CD4-positive, alpha-beta T cell treated with Interleukin-10 for 1 hour (primary cell): ENCODE measurements at regions not wholly inside any gene's neighbourhood (a gene's known extent, or its start where the extent isn't known, plus 50 kb on each side); places are given as distances from the start of the nearest gene placed in this dataset.
"Not testable (repeated sequence)": the region's sequence is repeated elsewhere in the genome, so short reads cannot be mapped to it uniquely, and the experiment has no call there.

Experiments
- DNase-seq: peaks from one replicate; pipeline ENCODE4 v3.0.0-alpha.2; 2020

DNA sequence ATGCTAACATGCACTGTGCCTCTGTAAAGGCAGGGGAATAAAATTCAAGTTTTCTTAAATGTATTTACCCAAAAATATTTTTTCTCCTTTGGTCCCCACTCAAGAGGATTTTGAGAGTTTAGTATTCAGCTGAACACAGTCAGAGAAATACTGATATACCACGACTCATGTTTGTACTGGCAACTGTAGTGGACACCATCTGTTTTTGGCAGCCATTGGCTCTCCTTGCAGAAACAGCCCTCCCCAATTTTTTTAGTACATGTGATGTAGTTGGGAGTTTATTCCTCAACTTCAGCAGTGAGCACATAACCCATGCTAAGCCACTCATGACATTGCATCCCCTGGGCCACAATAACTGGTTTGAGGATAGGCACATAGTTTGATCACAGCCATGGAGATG, 154.8 kb upstream of the POU3F1 start:
- DNase-seq = no peak

DNA sequence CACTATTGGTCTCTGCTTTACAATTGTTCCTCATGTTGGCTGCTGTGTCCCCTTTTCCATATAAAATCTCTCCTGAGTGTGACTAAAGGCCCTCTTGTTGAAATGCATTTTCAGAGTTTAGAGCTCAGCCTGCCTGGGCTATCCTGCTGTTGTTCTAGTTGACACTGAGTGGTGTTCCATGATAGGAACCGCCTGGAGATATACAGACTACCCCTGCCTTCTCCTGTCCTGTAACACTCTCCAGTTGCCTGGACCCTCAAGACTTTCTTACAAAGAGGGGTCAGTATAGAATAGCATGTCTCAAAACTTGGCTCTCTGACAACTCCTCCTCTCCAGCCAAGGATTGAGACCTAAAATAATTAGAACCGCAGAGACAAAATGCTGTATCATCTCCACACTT, 152.0 kb upstream of the POU3F1 start:
- no peak for DNase-seq

DNA sequence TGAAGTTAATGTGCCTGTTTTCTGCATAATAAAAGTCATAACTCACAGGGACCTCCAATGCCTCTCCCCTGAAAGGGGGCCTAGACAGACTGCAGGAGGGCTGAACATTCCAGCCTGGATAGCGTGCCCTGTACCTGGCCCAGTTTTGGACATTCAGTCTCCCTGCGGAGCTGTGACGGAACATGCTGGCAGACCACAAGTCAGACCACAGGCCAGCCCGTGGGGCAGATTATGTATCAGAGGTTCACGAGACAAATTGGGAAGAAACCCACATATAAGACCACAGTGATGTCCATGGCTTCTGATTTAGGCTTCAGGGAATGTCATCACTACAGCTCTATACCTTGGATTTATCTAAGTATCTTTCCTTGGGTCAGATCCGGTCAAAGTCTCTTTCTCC, 151.5 kb upstream of the POU3F1 start:
- DNase-seq = no peak

DNA sequence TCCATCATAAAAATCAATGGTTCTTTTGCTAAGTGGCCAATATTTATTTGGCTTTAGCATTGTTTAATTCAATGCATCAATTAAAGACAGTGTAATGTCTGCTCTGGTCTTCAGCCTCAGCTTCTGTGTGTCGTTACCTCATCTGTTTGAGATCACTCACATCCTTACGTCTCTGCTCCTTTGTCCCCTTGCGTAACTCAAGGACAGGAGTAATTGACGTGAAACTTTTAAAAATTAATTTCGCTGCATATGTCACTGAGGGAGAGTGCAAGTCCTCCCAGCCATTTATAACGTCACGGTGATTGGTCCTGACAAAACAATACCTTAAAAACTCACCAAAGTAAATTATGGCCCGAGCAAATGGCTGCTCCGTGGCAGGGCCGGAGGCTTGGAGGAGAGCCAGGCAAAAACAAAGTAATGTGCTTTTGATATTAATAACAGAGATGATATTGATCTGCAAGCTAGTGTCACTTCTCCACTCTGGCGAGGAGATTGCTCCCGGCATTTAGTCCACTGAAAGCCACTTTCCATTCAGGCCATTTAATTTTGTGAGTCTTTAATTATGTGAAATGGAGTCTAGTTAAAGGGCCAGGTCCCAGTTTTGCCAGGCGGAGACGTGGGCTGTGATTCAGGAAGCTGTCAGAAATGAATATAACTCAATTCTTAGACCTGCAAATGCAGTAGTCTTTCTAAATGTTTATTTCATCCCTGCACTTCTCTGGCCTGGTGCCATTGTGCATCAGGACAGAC, 150.9 kb upstream of the POU3F1 start:
- no peak for DNase-seq

DNA sequence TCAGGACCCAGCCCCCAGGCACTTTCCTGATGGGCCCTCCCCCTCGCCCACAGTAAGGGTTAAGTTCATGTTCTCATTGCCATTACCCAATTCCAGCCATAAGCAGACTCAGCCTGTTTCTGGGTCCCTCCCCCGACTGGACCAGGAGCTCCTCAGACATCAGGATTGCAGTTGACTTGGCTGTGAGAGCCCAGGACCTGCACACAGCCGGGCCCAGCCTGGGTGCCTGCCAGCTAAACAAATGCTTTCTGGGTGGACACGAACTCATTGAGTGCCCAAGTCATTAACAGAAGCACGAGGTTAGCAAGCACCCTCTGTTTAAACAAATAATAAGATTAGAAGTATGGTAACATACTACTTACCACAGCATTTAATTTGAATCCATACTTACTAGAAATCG, 147.9 kb upstream of the POU3F1 start:
- DNase-seq = no peak

DNA sequence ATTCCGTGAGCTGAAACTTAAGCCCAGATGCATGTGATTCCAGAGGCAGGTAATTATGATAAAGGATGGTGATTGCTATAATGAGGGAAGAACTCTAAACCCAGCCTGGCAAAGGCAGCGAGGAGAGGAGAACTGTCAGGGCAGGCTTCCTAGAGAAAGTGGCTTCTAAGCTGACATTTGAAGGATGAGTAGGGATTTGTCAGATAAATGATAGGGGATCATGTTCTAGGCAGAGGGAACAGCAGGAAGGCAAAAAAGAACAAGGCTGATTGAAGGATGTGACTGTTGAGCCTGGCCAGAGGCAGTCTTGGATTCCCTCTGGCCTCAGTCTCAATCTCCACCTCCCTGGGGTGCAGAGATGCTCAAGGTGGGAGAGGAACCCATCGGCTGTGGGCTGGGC, 146.4 kb upstream of the POU3F1 start:
- no peak for DNase-seq

DNA sequence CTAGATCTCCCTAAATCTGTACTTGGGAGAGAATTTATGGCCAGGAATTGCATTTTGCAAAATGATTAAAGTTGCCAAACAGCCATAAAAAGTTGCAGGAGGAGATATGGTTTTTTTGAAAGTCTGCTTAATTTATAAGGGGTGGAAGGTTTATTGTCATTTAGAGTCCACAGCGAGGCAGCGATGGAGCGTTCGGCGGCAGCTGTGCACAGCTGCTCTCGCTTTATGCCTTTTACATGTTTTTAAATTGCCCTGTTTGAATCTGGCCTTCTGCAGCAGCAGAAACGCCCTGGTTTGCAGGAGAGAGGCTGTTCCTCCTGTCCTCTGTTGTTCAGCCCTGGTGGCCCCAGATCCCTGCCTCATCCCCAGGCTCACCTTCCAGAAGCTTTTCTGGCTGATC, 144.9 kb upstream of the POU3F1 start:
- DNase-seq = no peak

DNA sequence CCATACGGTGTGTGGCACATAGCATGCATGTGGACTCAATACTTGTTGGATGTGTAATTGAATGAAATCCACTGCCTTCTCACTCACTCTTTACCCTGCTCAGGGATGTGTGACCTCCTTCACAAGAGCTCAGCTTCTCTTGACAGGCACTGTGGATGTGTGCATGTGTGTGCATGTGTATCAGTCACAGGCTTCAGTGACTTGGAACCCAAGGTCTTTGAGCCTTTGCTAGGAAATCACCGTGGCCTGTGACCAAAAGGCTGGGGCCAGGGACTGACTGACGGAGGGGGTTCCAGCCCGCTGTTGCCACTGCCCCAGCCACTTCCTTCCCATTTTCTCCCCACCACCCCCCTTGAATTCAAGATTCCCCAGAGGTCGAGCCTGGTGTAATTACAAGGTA, 144.4 kb upstream of the POU3F1 start:
- DNase-seq = no peak

DNA sequence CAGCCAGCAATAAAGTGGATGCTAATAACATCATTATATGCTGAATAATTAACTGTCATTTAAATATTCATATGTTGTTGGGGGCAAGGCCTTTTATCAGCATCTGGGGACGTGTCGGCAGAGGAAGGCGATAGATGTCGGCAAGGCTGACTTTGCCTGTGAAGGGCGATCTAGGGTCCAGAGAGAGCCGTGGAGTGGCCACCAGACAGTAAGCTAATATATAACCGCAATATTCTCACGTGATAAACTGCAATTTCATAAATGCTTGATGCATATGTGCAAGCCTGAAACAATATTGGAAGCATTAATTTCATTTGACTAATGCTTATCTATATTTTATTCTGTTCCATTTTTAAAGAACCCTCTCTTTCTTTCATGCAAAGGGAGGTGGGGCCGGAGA, 141.0 kb upstream of the POU3F1 start:
- DNase-seq = no peak

DNA sequence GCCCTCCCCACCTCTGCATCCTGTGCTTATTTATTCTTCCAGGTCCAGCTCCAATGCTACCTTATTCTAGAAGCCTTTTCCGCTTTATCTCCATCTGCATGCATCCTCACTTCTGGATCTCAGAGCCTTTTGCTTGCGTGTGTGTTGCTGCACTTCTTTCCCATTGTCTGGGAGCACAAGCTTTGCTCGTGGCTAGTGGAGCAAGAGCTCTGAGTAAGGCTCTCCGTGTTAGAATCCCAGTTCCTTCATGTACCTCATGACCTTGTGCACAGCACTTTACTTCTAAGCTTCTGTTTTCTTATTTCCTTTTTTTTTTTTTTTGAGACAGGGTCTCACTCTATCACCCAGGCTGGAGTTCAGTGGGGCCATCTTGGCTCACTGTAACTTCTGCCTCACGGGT, 140.0 kb upstream of the POU3F1 start:
- DNase-seq = no peak

DNA sequence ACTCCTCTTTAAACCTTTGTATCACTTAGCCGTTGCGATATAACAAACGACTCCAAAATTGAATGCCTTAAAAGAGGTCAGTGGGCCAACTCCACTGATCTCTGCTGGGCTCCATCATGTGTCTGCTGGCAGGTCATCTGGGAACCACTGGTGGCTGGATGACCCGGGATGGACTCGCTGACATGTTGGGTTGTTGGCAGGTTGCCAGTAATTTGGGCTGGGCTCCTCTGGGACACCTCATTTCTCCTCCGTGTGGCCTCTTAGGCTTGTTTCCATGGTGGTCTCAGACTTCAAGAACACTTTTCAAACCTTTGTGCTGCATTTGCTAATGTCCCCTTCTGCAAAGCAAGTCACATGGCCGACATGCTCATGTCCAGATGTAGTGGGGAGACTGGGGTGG, 139.3 kb upstream of the POU3F1 start:
- no peak for DNase-seq

DNA sequence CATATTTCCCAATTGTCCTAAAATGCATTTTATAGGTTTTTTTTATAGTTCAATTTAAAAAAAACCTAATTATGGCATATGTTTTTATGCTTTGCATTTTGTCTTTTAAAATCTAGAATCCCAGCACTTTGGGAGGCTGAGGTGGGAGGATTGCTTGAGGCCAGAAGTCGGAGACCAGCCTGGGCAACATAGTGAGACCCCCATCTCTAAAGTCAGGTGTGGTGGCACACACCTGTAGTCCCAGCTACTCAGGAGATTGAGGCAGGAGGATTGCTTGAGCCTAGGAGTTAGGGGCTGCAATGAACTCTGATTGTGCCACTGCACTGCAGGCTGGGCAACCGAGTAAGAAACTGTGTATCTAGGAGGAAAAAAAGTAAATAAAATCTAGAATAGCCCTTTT, 137.2 kb upstream of the POU3F1 start:
- DNase-seq = no peak

DNA sequence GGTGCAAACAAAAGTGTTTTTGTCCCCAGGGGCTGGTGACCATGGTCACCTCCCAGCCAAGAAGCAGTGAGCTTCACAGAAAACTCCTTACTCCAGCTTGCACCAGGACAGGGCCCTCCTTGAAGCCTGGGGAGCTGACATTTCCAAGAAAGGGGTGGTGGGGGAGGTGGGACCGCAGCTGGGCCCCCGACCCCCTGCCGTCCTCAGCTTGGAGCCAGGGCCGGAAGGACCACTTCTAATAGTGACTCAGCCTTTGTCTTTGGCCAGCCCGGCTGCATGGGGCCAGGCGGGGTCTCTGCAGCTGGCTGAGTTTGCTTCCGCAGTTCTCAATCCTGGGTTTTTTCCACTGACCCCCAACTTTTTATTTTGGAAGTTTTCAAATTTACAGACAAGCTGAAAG, 136.5 kb upstream of the POU3F1 start:
- DNase-seq = no peak

DNA sequence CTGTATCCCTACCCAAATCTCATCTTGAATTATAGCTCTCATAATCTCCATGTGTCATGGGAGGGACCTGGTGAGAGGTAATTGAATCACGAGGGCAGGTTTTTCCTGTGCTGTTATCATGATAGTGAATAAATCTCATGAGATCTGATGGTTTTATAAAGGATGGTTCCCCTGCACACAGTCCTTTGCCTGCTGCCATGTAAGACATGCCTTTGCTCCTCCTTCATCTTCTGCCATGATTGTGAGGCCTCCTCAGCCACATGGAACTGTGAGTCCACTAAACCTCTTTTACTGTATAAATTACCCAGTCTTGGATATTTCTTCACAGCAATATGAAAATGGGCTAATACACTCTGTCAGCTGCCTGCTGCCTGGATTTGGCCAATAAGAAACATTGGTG, 133.8 kb upstream of the POU3F1 start:
- DNase-seq = not testable (repeated sequence)

DNA sequence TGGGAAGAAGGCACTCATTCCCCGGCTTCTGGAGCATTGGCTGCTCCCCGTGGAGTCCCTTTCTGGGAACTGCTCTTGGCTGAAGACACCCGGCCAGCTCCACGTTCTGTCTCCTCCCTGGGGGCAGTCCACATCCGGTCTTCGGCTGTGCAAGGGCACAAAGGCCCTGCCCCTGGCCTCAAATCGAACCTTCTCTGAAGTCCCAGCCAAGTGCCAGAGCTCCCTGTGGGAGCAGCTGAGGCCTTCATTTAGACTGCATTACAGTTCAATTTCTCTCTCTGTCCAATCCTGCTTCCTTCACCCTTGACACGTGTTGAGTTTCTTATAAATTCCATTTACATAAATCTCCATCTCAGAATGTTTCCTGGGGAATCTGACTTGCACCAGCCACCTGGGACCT, 132.9 kb upstream of the POU3F1 start:
- DNase-seq = no peak

DNA sequence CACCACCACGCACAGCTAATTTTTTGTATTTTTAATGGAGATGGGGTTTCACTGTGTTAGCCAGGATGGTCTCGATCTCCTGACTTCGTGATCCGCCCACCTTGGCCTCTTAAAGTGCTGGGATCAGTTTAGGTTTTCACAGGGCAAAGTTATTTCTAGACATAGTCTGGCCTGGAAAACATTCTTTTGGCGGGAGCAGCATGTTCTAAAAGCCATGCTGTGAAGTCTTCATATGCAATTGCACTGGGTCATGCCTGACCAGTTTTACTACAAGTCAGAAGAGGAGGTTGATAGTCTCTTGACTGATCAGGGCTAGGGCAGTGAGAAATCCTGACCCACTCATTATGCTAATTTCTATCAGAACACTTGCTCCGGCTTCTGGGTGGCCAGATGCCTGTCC, 131.6 kb upstream of the POU3F1 start:
- DNase-seq = no peak

DNA sequence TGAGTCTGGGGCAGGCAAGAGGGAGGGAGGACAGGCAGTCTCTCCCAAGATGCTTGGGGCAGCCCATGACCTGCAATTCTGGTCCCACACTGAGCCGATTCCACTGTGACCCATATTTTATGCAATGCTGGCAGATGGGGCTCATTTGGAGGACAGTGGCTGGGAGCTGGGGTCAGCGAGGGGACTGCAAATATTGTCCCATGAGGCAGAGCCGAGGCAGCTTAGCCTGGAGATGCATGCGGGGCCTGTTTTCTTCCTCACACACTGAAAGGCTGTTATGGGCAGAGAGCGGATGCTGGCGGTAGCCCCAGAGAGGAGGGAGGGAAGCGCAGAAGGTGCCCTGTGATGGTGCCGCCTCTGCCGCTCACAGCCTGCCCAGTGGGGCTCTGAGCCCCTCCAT, 128.5 kb upstream of the POU3F1 start:
- DNase-seq = no peak

DNA sequence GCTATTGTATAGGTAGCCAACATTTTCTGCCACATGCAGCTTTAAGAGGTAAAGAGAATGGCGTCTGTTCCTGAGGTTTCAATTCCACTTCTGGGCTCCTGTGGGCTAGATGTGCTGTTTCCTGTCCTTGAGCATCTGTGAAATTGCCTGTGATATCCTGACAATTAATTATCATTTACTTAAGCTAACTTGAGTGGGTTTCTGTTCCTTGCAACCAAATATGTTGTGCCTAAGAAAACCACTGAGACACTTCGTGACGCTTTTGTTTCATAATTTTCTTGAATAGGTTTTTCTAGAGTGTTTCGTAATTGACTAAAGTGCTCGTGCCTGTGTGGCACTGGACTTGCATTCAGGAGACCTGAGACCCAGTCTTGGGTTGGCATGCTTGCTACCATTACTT, 127.3 kb upstream of the POU3F1 start:
- no peak for DNase-seq

DNA sequence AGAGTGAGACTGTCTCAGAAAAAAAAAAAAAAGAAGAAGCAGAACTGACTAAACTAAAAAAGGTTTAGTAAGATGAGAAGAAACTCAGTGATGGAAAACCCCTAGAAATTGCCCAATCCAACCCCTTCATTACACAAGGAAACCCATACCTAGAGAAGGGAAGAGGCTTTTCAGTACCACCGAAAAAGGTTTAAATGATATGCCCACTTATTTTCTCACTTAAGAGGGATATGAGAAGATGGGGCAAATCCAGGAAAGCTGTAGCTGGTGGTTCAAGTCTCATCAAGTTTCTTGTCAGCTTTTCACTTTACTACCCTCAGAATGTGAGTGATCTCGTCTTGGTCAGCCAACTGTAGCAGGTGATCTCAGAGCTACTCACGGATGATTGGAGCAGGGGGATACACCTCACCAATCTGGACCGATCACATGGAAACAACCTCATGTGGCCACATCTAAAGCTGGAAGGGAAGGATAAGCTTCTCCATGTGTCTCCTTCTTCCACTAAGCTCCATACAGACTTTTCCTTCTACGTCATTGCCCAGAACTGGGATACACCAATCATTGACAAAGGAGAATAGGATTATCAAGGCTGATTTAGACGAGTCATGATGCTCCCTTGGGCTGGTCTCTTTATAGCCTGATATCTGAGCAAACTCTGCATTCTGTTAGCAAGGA, 126.7 kb upstream of the POU3F1 start:
- peak; percentile 4 for DNase-seq

DNA sequence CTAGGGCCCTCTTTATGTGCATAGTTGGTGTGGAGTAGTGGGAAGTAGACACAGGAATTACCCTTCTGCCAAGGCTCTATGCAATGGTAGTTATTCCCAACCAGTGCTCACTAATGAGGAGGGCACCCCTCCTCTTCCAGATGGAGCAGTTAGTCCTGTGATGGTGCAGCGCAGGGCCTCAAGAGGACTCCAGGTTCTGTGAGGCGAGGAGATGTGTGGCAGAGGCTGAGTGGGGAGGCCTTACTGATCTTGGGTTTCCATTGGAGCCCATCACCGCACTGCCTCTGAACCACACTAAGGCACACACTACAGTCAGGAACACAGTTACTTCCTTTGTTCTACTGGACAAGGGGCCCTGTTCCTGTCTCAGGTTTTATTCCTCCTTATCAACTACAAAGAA, 122.5 kb upstream of the POU3F1 start:
- DNase-seq = no peak

DNA sequence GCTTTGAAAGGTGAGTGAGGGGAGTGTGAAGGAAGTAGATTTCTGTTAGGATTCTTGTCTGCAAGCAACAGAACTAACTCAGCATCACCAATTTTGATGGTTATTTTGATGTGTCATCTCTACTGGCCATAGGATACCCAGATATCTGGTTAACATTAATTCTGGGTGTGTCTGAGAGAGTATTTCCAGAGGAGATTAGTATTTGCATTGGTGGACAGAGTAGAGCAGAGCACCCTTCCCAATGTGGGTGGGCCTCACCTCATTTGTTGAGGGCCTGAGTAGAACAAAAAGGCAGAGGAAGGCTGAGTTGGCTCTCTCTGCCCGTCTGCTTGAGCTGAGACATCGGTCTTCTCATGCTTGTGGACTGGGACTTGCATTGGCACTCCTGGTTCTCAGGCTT, 121.8 kb upstream of the POU3F1 start:
- no peak for DNase-seq

DNA sequence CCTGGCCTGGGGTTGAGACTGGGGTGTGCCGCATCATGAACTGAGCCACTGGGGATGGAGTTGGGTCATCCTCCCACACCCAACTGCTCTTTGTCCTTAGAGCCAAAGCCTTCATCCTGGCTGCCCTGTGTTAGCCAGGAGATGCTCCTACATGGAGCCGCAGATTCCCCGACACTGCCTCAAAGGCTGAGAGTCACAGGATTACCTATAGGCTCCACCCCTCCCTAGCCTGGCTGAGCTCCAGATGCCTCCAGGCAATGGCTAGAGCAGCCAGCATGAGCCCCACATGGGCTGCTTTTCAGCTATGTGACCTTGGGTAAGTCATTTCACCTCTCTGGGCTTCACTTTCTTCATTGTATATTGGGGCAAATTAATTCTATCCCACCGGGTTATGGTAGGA, 119.9 kb upstream of the POU3F1 start:
- no peak for DNase-seq

DNA sequence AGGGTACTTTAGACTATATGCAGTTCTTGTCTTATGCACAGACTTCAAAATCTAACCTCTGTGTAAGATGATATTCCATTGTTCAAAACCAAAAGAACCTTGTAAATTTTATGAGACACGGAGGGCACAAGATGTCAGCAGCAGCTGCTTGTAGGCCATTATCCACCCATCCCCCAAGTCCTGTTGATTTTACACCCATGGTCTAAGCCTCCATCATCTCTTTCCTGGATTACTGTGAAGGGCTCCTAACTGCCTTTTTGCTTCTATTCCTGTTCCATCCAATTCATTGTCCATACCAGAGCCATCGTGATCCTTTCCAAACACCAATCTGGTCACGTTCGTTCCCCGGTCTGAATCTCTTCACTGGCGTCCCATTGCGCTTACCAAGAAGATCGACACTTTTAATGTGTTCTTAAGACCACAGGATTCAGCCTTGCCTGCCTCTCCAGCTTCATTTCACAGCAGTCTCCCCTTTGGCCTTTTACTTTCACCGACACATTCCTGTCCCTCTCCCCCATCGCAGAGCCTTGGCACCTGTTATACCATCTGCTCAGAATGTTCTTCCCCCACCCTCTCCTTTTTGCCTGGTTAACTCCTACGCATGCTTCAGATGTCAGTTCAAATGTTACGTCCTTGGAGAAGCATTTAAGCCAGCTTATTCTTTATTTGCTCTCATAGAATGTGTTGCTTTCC, 107.3 kb upstream of the POU3F1 start:
- DNase-seq = no peak

DNA sequence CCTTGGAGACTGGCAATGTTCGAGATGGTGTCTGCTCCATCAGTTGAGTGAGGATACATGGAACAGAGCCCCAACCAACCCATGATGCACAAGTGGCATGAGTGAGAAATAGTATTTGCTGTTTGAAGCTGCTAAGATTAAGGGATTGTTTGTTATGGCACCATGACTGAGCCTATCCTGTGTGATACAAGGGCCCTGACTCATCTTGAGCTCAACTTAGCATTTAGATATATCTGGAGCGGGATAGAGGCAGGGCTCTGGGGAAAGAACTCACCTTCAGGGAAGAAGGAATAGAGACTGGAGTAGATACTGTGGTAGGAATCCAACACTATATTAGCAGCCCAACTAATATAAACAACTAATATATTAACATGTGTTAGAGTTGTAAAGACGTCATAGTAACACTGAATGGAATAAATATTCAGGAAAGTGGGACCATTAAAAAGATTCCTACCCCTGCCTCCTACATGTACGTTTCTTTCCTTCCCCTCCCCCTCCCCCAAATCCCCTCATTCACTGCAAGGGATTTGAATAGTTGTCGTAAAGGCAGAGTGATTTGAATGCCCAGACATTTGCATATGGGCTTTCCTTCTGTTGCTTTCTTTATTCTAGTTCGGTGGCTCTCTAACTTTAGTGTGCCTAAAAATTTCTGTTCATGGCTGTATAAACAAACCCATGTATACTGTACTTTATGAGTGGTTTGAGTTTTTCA, 106.6 kb upstream of the POU3F1 start:
- DNase-seq = no peak
